Stimulated activated CD8-positive, alpha-beta memory T cell treated with anti-CD3 and anti-CD28 coated beads, Interleukin-4, amount 100 ng/mL, for 48 hours (primary cell): ENCODE measurements at regions not wholly inside any gene's neighbourhood (a gene's known extent, or its start where the extent isn't known, plus 50 kb on each side); places are given as distances from the start of the nearest gene placed in this dataset.
"Not testable (repeated sequence)": the region's sequence is repeated elsewhere in the genome, so short reads cannot be mapped to it uniquely, and the experiment has no call there.

ENCODE experiments used
- DNase-seq: peaks from one replicate; pipeline ENCODE4 v3.0.0-alpha.2; 2020

- DNase-seq, result no peak
Observed at GRCh38 chr14:71618047-71618446, 314.2 kb upstream of the RGS6 start.

- no peak for DNase-seq
Observed at GRCh38 chr14:71618716-71619115, 313.5 kb upstream of the RGS6 start.

- no peak for DNase-seq
Observed at GRCh38 chr14:71619472-71619871, 312.8 kb upstream of the RGS6 start.

- DNase-seq, result no peak
Observed at GRCh38 chr14:71620401-71620800, 311.8 kb upstream of the RGS6 start.

- no peak for DNase-seq
Observed at GRCh38 chr14:71621276-71621675, 311.0 kb upstream of the RGS6 start.

- no peak for DNase-seq
Observed at GRCh38 chr14:71621980-71622605, 310.1 kb upstream of the RGS6 start.

GRCh38 chr14:71623939-71624338 lies 308.3 kb upstream of the RGS6 start:
- no peak for DNase-seq

GRCh38 chr14:71625175-71625574 lies 307.1 kb upstream of the RGS6 start:
- DNase-seq, result no peak

GRCh38 chr14:71625891-71626701 lies 306.1 kb upstream of the RGS6 start:
- DNase-seq, result no peak

- no peak for DNase-seq
Observed at GRCh38 chr14:71628433-71628832, 303.8 kb upstream of the RGS6 start.

- DNase-seq, result no peak
Observed at GRCh38 chr14:71629250-71629649, 303.0 kb upstream of the RGS6 start.

- DNase-seq, result no peak
Observed at GRCh38 chr14:71629765-71630492, 302.3 kb upstream of the RGS6 start.

GRCh38 chr14:71631030-71631429 lies 301.2 kb upstream of the RGS6 start:
- DNase-seq, result not testable (repeated sequence)

- DNase-seq, result no peak
Observed at GRCh38 chr14:71632440-71632946, 299.7 kb upstream of the RGS6 start.

GRCh38 chr14:71636076-71636475 lies 296.2 kb upstream of the RGS6 start:
- DNase-seq, result no peak

GRCh38 chr14:71636820-71637471 lies 295.3 kb upstream of the RGS6 start:
- no peak for DNase-seq

GRCh38 chr14:71638523-71639196 lies 293.6 kb upstream of the RGS6 start:
- DNase-seq, result no peak

- DNase-seq, result no peak
Observed at GRCh38 chr14:71642715-71643114, 289.5 kb upstream of the RGS6 start.

GRCh38 chr14:71645656-71646055 lies 286.6 kb upstream of the RGS6 start:
- DNase-seq, result no peak

GRCh38 chr14:71646518-71646917 lies 285.7 kb upstream of the RGS6 start:
- no peak for DNase-seq

GRCh38 chr14:71647086-71647784 lies 285.0 kb upstream of the RGS6 start:
- DNase-seq, result no peak

GRCh38 chr14:71648725-71649124 lies 283.5 kb upstream of the RGS6 start:
- no peak for DNase-seq
